Endothelial cell of umbilical vein (primary cell): ENCODE measurements at regions not wholly inside any gene's neighbourhood (a gene's known extent, or its start where the extent isn't known, plus 50 kb on each side); places are given as distances from the start of the nearest gene placed in this dataset.

Experiments
- BruUV-seq: library from RNA; stranded (reverse); fragments of 400-500 nt; replicated peaks from 2 replicates; lab custom pipeline; 2021; lab: Mats Ljungman, UMichigan
- CTCF ChIA-PET: fragments of 300-600, 350-600 bp; sonication (Branson Sonifier 250); formaldehyde crosslinking; loops from one replicate; lab custom pipeline; 2021; ENCODE audit warnings: antibody characterized with exemption, inconsistent platforms; lab: Charles Lee
- POLR2A ChIA-PET: fragments of 300-600, 350-600 bp; sonication (Branson Sonifier 250); formaldehyde crosslinking; loops from one replicate; lab custom pipeline; 2021; ENCODE audit warnings: antibody characterized with exemption, inconsistent platforms; lab: Charles Lee
- DNase-seq: peaks from one replicate; pipeline ENCODE4 v3.0.0-alpha.2; 2011; ENCODE audit warnings: low read depth, low spot score
- FAIRE-seq: peaks from 2 replicates; lab custom pipeline; 2011; peaks lifted over from hg19 to GRCh38; lab: Jason Lieb, UNC
- H2AFZ ChIP-seq: 2 replicates; pipeline ENCODE4 v1.6.0; 2012; ENCODE audit warnings: low read depth, low read length, control low read depth, inconsistent platforms
- H3K27ac ChIP-seq: 2 replicates; pipeline ENCODE4 v1.5.1; 2011; ENCODE audit warnings: low read depth, mild to moderate bottlenecking, control low read depth, low read length, moderate library complexity; ENCODE audit not compliant: insufficient read depth
- H3K27me3 ChIP-seq, 2 experiments: 2 replicates each; pipeline versions ENCODE4 v1.6.0 to v1.6.1; 2011; ENCODE audit warnings: low read length in 2 of 2, mixed read lengths in 1 of 2; ENCODE audit not compliant: control insufficient read depth in 2 of 2, insufficient read depth in 2 of 2
- H3K36me3 ChIP-seq, 2 experiments: 2 replicates in 1 of 2; 3 replicates in 1 of 2; pipeline ENCODE4 v1.5.1; 2011; ENCODE audit warnings: low read length in 2 of 2, mild to moderate bottlenecking in 1 of 2, moderate library complexity in 1 of 2; ENCODE audit not compliant: control insufficient read depth in 2 of 2, insufficient read depth in 2 of 2; ENCODE audit errors: extremely low read depth in 1 of 2
- H3K4me1 ChIP-seq: 3 replicates; pipeline ENCODE4 v1.5.1; 2011; ENCODE audit warnings: mild to moderate bottlenecking, low read length; ENCODE audit not compliant: control insufficient read depth, insufficient read depth; ENCODE audit errors: extremely low read depth
- H3K4me2 ChIP-seq: 2 replicates; pipeline ENCODE4 v1.6.1; 2011; ENCODE audit warnings: low read length, control low read depth, mixed read lengths; ENCODE audit not compliant: insufficient read depth
- H3K4me3 ChIP-seq, 3 experiments: fragments of 200-600 bp in 1 of 3; sonication (generic), shearing (Covaris generic) in 1 of 3; replicated peaks in 1 of 3; 2 replicates each; pipeline ENCODE4 v1.5.1; 2011 to 2016; ENCODE audit warnings: control low read depth in 3 of 3, low read length in 3 of 3, mild to moderate bottlenecking in 2 of 3, inconsistent platforms in 1 of 3, low read depth in 1 of 3, moderate library complexity in 1 of 3; ENCODE audit not compliant: insufficient read depth in 1 of 3
- H3K79me2 ChIP-seq: 2 replicates; pipeline ENCODE4 v1.6.0; 2012; ENCODE audit warnings: low read length, inconsistent platforms; ENCODE audit not compliant: control insufficient read depth, insufficient read depth
- H3K9ac ChIP-seq: replicated peaks from 2 replicates; pipeline ENCODE3; 2011; ENCODE audit warnings: low read length, control low read depth; ENCODE audit not compliant: insufficient read depth; ENCODE audit errors: extremely low read depth
- H3K9me1 ChIP-seq: replicated peaks from 3 replicates; pipeline ENCODE4 v1.6.0; 2011; ENCODE audit warnings: mild to moderate bottlenecking, low read length; ENCODE audit not compliant: control insufficient read depth, insufficient read depth; ENCODE audit errors: extremely low read depth
- H3K9me3 ChIP-seq: replicated peaks from 2 replicates; pipeline ENCODE4 v1.5.1; 2012; ENCODE audit warnings: low read length, inconsistent platforms; ENCODE audit not compliant: control insufficient read depth, insufficient read depth
- H4K20me1 ChIP-seq: replicated peaks from 2 replicates; pipeline ENCODE3; 2011; ENCODE audit warnings: mild to moderate bottlenecking, low read length; ENCODE audit not compliant: control insufficient read depth, insufficient read depth; ENCODE audit errors: extremely low read depth
- EZH2 ChIP-seq: IDR thresholded peaks from 2 replicates; pipeline ENCODE4 v1.6.1; 2012; ENCODE audit warnings: borderline replicate concordance, low read depth, mild to moderate bottlenecking, moderate library complexity, low read length, inconsistent platforms; ENCODE audit not compliant: severe bottlenecking
- FOS ChIP-seq: IDR thresholded peaks from 2 replicates; pipeline ENCODE4 v1.6.1; 2011; ENCODE audit warnings: mild to moderate bottlenecking, low read length, moderate library complexity, borderline replicate concordance; ENCODE audit not compliant: insufficient read depth
- GATA2 ChIP-seq: IDR thresholded peaks from 2 replicates; pipeline ENCODE4 v1.7.0; 2011; ENCODE audit warnings: low read depth, mild to moderate bottlenecking, moderate library complexity, mixed read lengths, low read length; ENCODE audit not compliant: insufficient read length, insufficient read depth
- JUN ChIP-seq: IDR thresholded peaks from 2 replicates; pipeline ENCODE4 v1.6.1; 2011; ENCODE audit warnings: borderline replicate concordance, low read depth; ENCODE audit not compliant: insufficient read length, insufficient read depth
- MYC ChIP-seq: IDR thresholded peaks from one replicate; pipeline ENCODE4 v1.6.1; 2011; ENCODE audit warnings: mild to moderate bottlenecking, low read depth, low read length
- POLR2A ChIP-seq: IDR thresholded peaks from 2 replicates; pipeline ENCODE4 v1.6.1; 2012; ENCODE audit warnings: low read depth, mild to moderate bottlenecking, control low read depth, low read length
- POLR2AphosphoS5 ChIP-seq: IDR thresholded peaks from 2 replicates; pipeline ENCODE4 v1.6.1; 2012; ENCODE audit warnings: low read depth, mild to moderate bottlenecking, control low read depth, low read length, moderate library complexity; ENCODE audit not compliant: insufficient read depth
- dilution Hi-C: fragments of 300-500 bp; cut with MboI; formaldehyde crosslinking; loops from one replicate; pipeline ENCODE4 v1.15.0; 2019; ENCODE audit warnings: low sequenced_read_pairs; ENCODE audit not compliant: extremely low pct_ligation_motif_present
- intact Hi-C: fragments of 100-400 bp; cut with micrococcal nuclease; formaldehyde crosslinking; loops from one replicate; pipeline ENCODE4 v1.10.0; 2022
- TF ChIP-seq, protein P1 (sequence below): IDR thresholded peaks from 2 replicates; pipeline ENCODE4 v1.6.1; 2011; ENCODE audit not compliant: insufficient read depth, insufficient read length
- TF ChIP-seq, protein P2 (sequence below), 2 donors: IDR thresholded peaks; 1 replicate in 1 of 2; 2 replicates in 1 of 2; pipeline ENCODE4 v1.5.1; 2011; ENCODE audit warnings: low read length in 2 of 2, mild to moderate bottlenecking in 2 of 2, moderate library complexity in 2 of 2, control low read depth in 1 of 2, inconsistent platforms in 1 of 2, low read depth in 1 of 2; ENCODE audit not compliant: insufficient read depth in 1 of 2; ENCODE audit errors: extremely low read depth in 1 of 2

DNA sequence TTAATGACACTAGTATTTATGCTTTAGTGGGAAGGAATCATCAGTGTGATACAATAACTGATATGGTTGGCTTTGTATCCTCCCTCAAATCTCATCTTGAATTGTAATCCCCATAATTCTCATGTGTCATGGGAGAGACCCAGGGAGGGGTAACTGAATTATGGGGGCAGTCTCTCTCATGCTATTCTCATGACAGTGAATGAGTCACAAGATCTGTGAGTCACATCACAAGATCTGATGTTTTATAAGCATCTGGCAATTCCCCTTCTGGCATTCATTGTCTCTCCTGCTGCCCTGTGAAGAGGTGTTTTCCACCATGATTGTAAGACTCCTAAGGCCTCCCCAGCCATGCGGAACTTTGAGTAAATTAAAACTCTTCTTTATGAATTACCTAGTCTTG is 1760.3 kb downstream of the NCAM2 start:
- FAIRE-seq = no peak
- no TSS peak for BruUV-seq

More for the DNA sequence above, 1760.3 kb downstream of the NCAM2 start:
- Histone ChIP-seq H3K27ac (no peak overlapping the region), H3K4me3 (no peak overlapping the region), H3K9ac (no peak overlapping the region), H2AFZ (no peak overlapping the region), H3K9me1 (no peaks in the 10 kb centered on the region), H3K4me1 (no peaks in the 10 kb centered on the region), H3K27me3 (no peaks in the 10 kb centered on the region), H3K36me3 (no peaks in the 10 kb centered on the region), H3K9me3 (no peaks in the 10 kb centered on the region), H4K20me1 (no peaks in the 10 kb centered on the region), H3K4me2 (no peak overlapping the region), H3K79me2 (no peaks in the 10 kb centered on the region)
- dilution Hi-C loops = no loop called here
- TF ChIP-seq MYC (no peak), FOS (no peak), GATA2 (no peak), POLR2A (no peak), EZH2 (no peak), JUN (no peak), POLR2AphosphoS5 (no peak)
- TF ChIP-seq, protein P1, sequence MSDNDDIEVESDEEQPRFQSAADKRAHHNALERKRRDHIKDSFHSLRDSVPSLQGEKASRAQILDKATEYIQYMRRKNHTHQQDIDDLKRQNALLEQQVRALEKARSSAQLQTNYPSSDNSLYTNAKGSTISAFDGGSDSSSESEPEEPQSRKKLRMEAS = no peak
- TF ChIP-seq, protein P2, sequence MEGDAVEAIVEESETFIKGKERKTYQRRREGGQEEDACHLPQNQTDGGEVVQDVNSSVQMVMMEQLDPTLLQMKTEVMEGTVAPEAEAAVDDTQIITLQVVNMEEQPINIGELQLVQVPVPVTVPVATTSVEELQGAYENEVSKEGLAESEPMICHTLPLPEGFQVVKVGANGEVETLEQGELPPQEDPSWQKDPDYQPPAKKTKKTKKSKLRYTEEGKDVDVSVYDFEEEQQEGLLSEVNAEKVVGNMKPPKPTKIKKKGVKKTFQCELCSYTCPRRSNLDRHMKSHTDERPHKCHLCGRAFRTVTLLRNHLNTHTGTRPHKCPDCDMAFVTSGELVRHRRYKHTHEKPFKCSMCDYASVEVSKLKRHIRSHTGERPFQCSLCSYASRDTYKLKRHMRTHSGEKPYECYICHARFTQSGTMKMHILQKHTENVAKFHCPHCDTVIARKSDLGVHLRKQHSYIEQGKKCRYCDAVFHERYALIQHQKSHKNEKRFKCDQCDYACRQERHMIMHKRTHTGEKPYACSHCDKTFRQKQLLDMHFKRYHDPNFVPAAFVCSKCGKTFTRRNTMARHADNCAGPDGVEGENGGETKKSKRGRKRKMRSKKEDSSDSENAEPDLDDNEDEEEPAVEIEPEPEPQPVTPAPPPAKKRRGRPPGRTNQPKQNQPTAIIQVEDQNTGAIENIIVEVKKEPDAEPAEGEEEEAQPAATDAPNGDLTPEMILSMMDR (IDR thresholded peaks at IDR 0.05; ENCODE audit: extremely low read depth in 1 of 2, insufficient read depth in 1 of 2, low read depth in 1 of 2, low read length in 2 of 2) = no peak
- CTCF ChIA-PET = no interaction called here
- intact Hi-C loops = no loop called here
- POLR2A ChIA-PET = no interaction called here
- peak; percentile 28 for DNase-seq
